Stimulated activated effector memory CD8-positive, alpha-beta T cell treated with anti-CD3 and anti-CD28 coated beads, Interleukin-12 subunit alpha, Interleukin-12 subunit beta, amount 100 ng/mL, for 72 hours (primary cell): ENCODE measurements at regions not wholly inside any gene's neighbourhood (a gene's known extent, or its start where the extent isn't known, plus 50 kb on each side); places are given as distances from the start of the nearest gene placed in this dataset.

Source experiments
- ATAC-seq: fragments of 150-1000 bp; cut with Tn5 transposase; 2 replicates; pipeline ENCODE4 v1.10.0; 2021
- DNase-seq, 2 donors: peaks; one replicate each; pipeline ENCODE4 v3.0.0; 2021 to 2022; ENCODE audit warnings: low spot score in 2 of 2
- H3K27ac Mint-ChIP-seq: one replicate; pipeline ENCODE4 v1.8.0; 2022; ENCODE audit warnings: mild to moderate bottlenecking, mixed read lengths
- H3K36me3 Mint-ChIP-seq: one replicate; pipeline ENCODE4 v1.8.0; 2022; ENCODE audit warnings: mild to moderate bottlenecking, mixed read lengths
- H3K4me1 Mint-ChIP-seq: one replicate; pipeline ENCODE4 v1.8.0; 2022; ENCODE audit warnings: mixed read lengths
- H3K4me3 Mint-ChIP-seq: one replicate; pipeline ENCODE4 v1.8.0; 2022; ENCODE audit warnings: mild to moderate bottlenecking, mixed read lengths
- H3K9me3 Mint-ChIP-seq: one replicate; pipeline ENCODE4 v1.8.0; 2022; ENCODE audit warnings: mixed read lengths

- Mint-ChIP-seq H3K27ac (no peak overlapping the region), H3K36me3 (no peaks in the 10 kb centered on the region), H3K4me3 (no peak overlapping the region), H3K4me1 (no peaks in the 10 kb centered on the region), H3K9me3 (no peaks in the 10 kb centered on the region)
- DNase-seq (no peak), ATAC-seq (no peak)
Observed at GRCh38 chrX:97740886-97741285, 857.2 kb downstream of the RPA4 start.

GRCh38 chrX:97743014-97743413 is 859.3 kb downstream of the RPA4 start:
- Mint-ChIP-seq H3K4me1 (no peaks in the 10 kb centered on the region), H3K27ac (no peak overlapping the region), H3K9me3 (no peaks in the 10 kb centered on the region), H3K4me3 (no peak overlapping the region), H3K36me3 (no peaks in the 10 kb centered on the region)
- DNase-seq (no peak), ATAC-seq (no peak)

GRCh38 chrX:97747346-97747745 is 863.6 kb downstream of the RPA4 start:
- Mint-ChIP-seq H3K9me3 (no peaks in the 10 kb centered on the region), H3K4me3 (no peak overlapping the region), H3K36me3 (no peaks in the 10 kb centered on the region), H3K27ac (no peak overlapping the region), H3K4me1 (no peaks in the 10 kb centered on the region)
- DNase-seq (no peak), ATAC-seq (no peak)

- Mint-ChIP-seq H3K9me3 (no peaks in the 10 kb centered on the region), H3K4me3 (no peak overlapping the region), H3K4me1 (no peaks in the 10 kb centered on the region), H3K27ac (no peak overlapping the region), H3K36me3 (no peaks in the 10 kb centered on the region)
- DNase-seq = no peak
- no peak for ATAC-seq
Observed at GRCh38 chrX:97751016-97751415, 867.3 kb downstream of the RPA4 start.

- ATAC-seq (no peak), DNase-seq (no peak)
- no peaks in the 10 kb centered on the region for H3K4me1 Mint-ChIP-seq
- H3K27ac Mint-ChIP-seq = no peak overlapping the region
- no peak overlapping the region for H3K4me3 Mint-ChIP-seq
- H3K36me3 Mint-ChIP-seq = no peaks in the 10 kb centered on the region
- no peaks in the 10 kb centered on the region for H3K9me3 Mint-ChIP-seq
Observed at GRCh38 chrX:97751735-97752134, 868.0 kb downstream of the RPA4 start.

- H3K4me1 Mint-ChIP-seq = no peaks in the 10 kb centered on the region
- ATAC-seq (no peak), DNase-seq (no peak)
- no peaks in the 10 kb centered on the region for H3K9me3 Mint-ChIP-seq
- H3K36me3 Mint-ChIP-seq = no peaks in the 10 kb centered on the region
- no peak overlapping the region for H3K4me3 Mint-ChIP-seq
- H3K27ac Mint-ChIP-seq = no peak overlapping the region
Observed at GRCh38 chrX:97756879-97757278, 873.2 kb downstream of the RPA4 start.

- H3K4me1 Mint-ChIP-seq = no peaks in the 10 kb centered on the region
- no peaks in the 10 kb centered on the region for H3K9me3 Mint-ChIP-seq
- no peak for DNase-seq
- no peak for ATAC-seq
- no peaks in the 10 kb centered on the region for H3K36me3 Mint-ChIP-seq
- no peak overlapping the region for H3K4me3 Mint-ChIP-seq
- no peak overlapping the region for H3K27ac Mint-ChIP-seq
Observed at GRCh38 chrX:97763391-97763790, 879.7 kb downstream of the RPA4 start.

- no peak overlapping the region for H3K27ac Mint-ChIP-seq
- H3K4me3 Mint-ChIP-seq = no peak overlapping the region
- H3K9me3 Mint-ChIP-seq = no peaks in the 10 kb centered on the region
- H3K4me1 Mint-ChIP-seq = no peaks in the 10 kb centered on the region
- no peak for ATAC-seq
- DNase-seq = no peak
- no peaks in the 10 kb centered on the region for H3K36me3 Mint-ChIP-seq
Observed at GRCh38 chrX:97763981-97764380, 880.3 kb downstream of the RPA4 start.

- no peaks in the 10 kb centered on the region for H3K4me1 Mint-ChIP-seq
- H3K36me3 Mint-ChIP-seq = no peaks in the 10 kb centered on the region
- no peaks in the 10 kb centered on the region for H3K9me3 Mint-ChIP-seq
Observed at GRCh38 chrX:97766501-97767095, 882.9 kb downstream of the RPA4 start.

GRCh38 chrX:97787311-97787710 is 903.6 kb downstream of the RPA4 start:
- Mint-ChIP-seq H3K27ac (no peak overlapping the region), H3K4me1 (no peaks in the 10 kb centered on the region), H3K36me3 (no peaks in the 10 kb centered on the region), H3K4me3 (no peak overlapping the region), H3K9me3 (no peaks in the 10 kb centered on the region)
- ATAC-seq (no peak), DNase-seq (no peak)

More at GRCh38 chrX:97766501-97767095, 882.9 kb downstream of the RPA4 start:
- ATAC-seq (no peak), DNase-seq (no peak)
- no peak overlapping the region for H3K4me3 Mint-ChIP-seq
- H3K27ac Mint-ChIP-seq = no peak overlapping the region

GRCh38 chrX:97787849-97788248 is 904.1 kb downstream of the RPA4 start:
- Mint-ChIP-seq H3K4me1 (no peaks in the 10 kb centered on the region), H3K27ac (no peak overlapping the region), H3K9me3 (no peaks in the 10 kb centered on the region), H3K4me3 (no peak overlapping the region), H3K36me3 (no peaks in the 10 kb centered on the region)
- no peak for DNase-seq
- ATAC-seq = no peak

- DNase-seq (no peak), ATAC-seq (no peak)
- Mint-ChIP-seq H3K36me3 (no peaks in the 10 kb centered on the region), H3K4me1 (no peaks in the 10 kb centered on the region), H3K4me3 (no peak overlapping the region), H3K9me3 (no peaks in the 10 kb centered on the region), H3K27ac (no peak overlapping the region)
Observed at GRCh38 chrX:97790850-97791249, 907.1 kb downstream of the RPA4 start.

- DNase-seq (no peak), ATAC-seq (no peak)
- H3K9me3 Mint-ChIP-seq = no peaks in the 10 kb centered on the region
Observed at GRCh38 chrX:97797076-97797475, 913.4 kb downstream of the RPA4 start.

GRCh38 chrX:97806238-97806637 is 922.5 kb downstream of the RPA4 start:
- Mint-ChIP-seq H3K27ac (no peak overlapping the region), H3K36me3 (no peaks in the 10 kb centered on the region), H3K9me3 (peaks cover 6% of the 10 kb centered on the region), H3K4me3 (no peak overlapping the region), H3K4me1 (no peaks in the 10 kb centered on the region)
- ATAC-seq (no peak), DNase-seq (no peak)

More at GRCh38 chrX:97797076-97797475, 913.4 kb downstream of the RPA4 start:
- no peaks in the 10 kb centered on the region for H3K36me3 Mint-ChIP-seq
- no peak overlapping the region for H3K4me3 Mint-ChIP-seq
- no peaks in the 10 kb centered on the region for H3K4me1 Mint-ChIP-seq
- H3K27ac Mint-ChIP-seq = no peak overlapping the region

GRCh38 chrX:97806946-97807345 is 923.2 kb downstream of the RPA4 start:
- ATAC-seq (no peak), DNase-seq (no peak)
- no peaks in the 10 kb centered on the region for H3K36me3 Mint-ChIP-seq
- peaks cover 6% of the 10 kb centered on the region for H3K9me3 Mint-ChIP-seq
- H3K4me1 Mint-ChIP-seq = no peaks in the 10 kb centered on the region
- H3K4me3 Mint-ChIP-seq = no peak overlapping the region
- H3K27ac Mint-ChIP-seq = no peak overlapping the region

- Mint-ChIP-seq H3K36me3 (no peaks in the 10 kb centered on the region), H3K9me3 (no peaks in the 10 kb centered on the region)
- no peak for ATAC-seq
Observed at GRCh38 chrX:97820170-97820569, 936.5 kb downstream of the RPA4 start.

GRCh38 chrX:97828471-97828870 is 944.8 kb downstream of the RPA4 start:
- DNase-seq = no peak
- peaks cover 2% of the 10 kb centered on the region for H3K9me3 Mint-ChIP-seq
- ATAC-seq = no peak
- H3K4me1 Mint-ChIP-seq = no peaks in the 10 kb centered on the region
- H3K27ac Mint-ChIP-seq = no peak overlapping the region
- no peak overlapping the region for H3K4me3 Mint-ChIP-seq
- no peaks in the 10 kb centered on the region for H3K36me3 Mint-ChIP-seq

More at GRCh38 chrX:97820170-97820569, 936.5 kb downstream of the RPA4 start:
- no peak overlapping the region for H3K27ac Mint-ChIP-seq
- H3K4me1 Mint-ChIP-seq = no peaks in the 10 kb centered on the region
- H3K4me3 Mint-ChIP-seq = no peak overlapping the region
- no peak for DNase-seq
